SU-DHL-6 (cell line): ENCODE measurements at regions not wholly inside any gene's neighbourhood (a gene's known extent, or its start where the extent isn't known, plus 50 kb on each side); places are given as distances from the start of the nearest gene placed in this dataset.

Source experiments
- EZH2phosphoT487 ChIP-seq: fragments of 200-600 bp; sonication (generic), shearing (Covaris generic); conservative IDR thresholded peaks from 2 replicates; pipeline ENCODE4 v1.6.1; 2018; ENCODE audit warnings: mild to moderate bottlenecking, antibody characterized with exemption, low read length, moderate library complexity, mixed read lengths
- TF ChIP-seq, protein P1 (sequence below): fragments of 200-600 bp; sonication (generic); IDR thresholded peaks from one replicate; pipeline ENCODE4 v1.5.1; 2017; ENCODE audit warnings: antibody characterized with exemption, mild to moderate bottlenecking, low read length, moderate library complexity; ENCODE audit not compliant: insufficient read depth, poor library complexity, severe bottlenecking

- TF ChIP-seq, protein P1, sequence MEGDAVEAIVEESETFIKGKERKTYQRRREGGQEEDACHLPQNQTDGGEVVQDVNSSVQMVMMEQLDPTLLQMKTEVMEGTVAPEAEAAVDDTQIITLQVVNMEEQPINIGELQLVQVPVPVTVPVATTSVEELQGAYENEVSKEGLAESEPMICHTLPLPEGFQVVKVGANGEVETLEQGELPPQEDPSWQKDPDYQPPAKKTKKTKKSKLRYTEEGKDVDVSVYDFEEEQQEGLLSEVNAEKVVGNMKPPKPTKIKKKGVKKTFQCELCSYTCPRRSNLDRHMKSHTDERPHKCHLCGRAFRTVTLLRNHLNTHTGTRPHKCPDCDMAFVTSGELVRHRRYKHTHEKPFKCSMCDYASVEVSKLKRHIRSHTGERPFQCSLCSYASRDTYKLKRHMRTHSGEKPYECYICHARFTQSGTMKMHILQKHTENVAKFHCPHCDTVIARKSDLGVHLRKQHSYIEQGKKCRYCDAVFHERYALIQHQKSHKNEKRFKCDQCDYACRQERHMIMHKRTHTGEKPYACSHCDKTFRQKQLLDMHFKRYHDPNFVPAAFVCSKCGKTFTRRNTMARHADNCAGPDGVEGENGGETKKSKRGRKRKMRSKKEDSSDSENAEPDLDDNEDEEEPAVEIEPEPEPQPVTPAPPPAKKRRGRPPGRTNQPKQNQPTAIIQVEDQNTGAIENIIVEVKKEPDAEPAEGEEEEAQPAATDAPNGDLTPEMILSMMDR, result no peak
- no peak for TF ChIP-seq EZH2phosphoT487
These were observed 668.2 kb upstream of the MARCKS start for GRCh38 chr6:113188962-113189361.
